Kidney (tissue), 13 donors: ENCODE measurements at regions not wholly inside any gene's neighbourhood (a gene's known extent, or its start where the extent isn't known, plus 50 kb on each side); places are given as distances from the start of the nearest gene placed in this dataset.
A peak's percentile ranks its signal among the peaks of the same experiment; 100 is the strongest.

Source experiments
- DNase-seq, 5 donors: peaks; one replicate each; pipeline ENCODE4 v3.0.0-alpha.2; 2013 to 2020
- FAIRE-seq: peaks from 2 replicates; lab custom pipeline; 2012; peaks lifted over from hg19 to GRCh38; lab: Jason Lieb, UNC
- H3K27ac ChIP-seq, 2 donors: one replicate each; pipeline ENCODE4 v1.7.0; 2013; ENCODE audit warnings: low read depth in 2 of 2, low read length in 2 of 2, inconsistent platforms in 1 of 2
- H3K27me3 ChIP-seq: one replicate; pipeline ENCODE4 v1.7.1; 2013; ENCODE audit warnings: low read length, inconsistent platforms; ENCODE audit not compliant: control insufficient read depth, insufficient read depth
- H3K36me3 ChIP-seq, 3 donors: one replicate each; pipeline versions ENCODE4 v1.7.0 to v1.7.1; 2013; ENCODE audit warnings: low read length in 3 of 3, control low read depth in 1 of 3, inconsistent platforms in 1 of 3; ENCODE audit not compliant: insufficient read depth in 3 of 3, control insufficient read depth in 2 of 3
- H3K4me1 ChIP-seq, 3 donors: one replicate each; pipeline versions ENCODE4 v1.7.0 to v1.7.1; 2013; ENCODE audit warnings: low read length in 3 of 3, inconsistent platforms in 1 of 3, low read depth in 1 of 3; ENCODE audit not compliant: control insufficient read depth in 2 of 3, insufficient read depth in 2 of 3
- H3K4me3 ChIP-seq, 3 donors: one replicate each; pipeline versions ENCODE4 v1.7.0 to v1.8.1; 2013; ENCODE audit warnings: low read length in 3 of 3, control low read depth in 1 of 3, inconsistent platforms in 1 of 3
- H3K9ac ChIP-seq, 3 donors: one replicate each; pipeline versions ENCODE4 v1.7.0 to v1.7.1; 2013; ENCODE audit warnings: low read length in 3 of 3, control low read depth in 1 of 3, inconsistent platforms in 1 of 3
- H3K9me3 ChIP-seq, 3 donors: one replicate each; pipeline versions ENCODE4 v1.7.0 to v1.7.1; 2013; ENCODE audit warnings: low read length in 3 of 3, control low read depth in 1 of 3, inconsistent platforms in 1 of 3; ENCODE audit not compliant: control insufficient read depth in 2 of 3, insufficient read depth in 1 of 3
- intact Hi-C: fragments of 100-400 bp; cut with DNase I; formaldehyde crosslinking; loops from one replicate; pipeline ENCODE4 v1.11.1; 2022
- TF ChIP-seq, protein P1 (sequence below): IDR thresholded peaks from 3 replicates; pipeline ENCODE4 v1.5.1; 2012; ENCODE audit warnings: mild to moderate bottlenecking, moderate library complexity, borderline replicate concordance; ENCODE audit not compliant: insufficient read depth; ENCODE audit errors: extremely low read depth
- donor health status: control.
- donor health status: control.
- donor health status: control.
- donor health status: control.
- donor health status: control.
- donor health status: DM: yes; HTN: yes; CAD: no.
- donor health status: Normal renal cell carcinoma (clear cell type).

DNA sequence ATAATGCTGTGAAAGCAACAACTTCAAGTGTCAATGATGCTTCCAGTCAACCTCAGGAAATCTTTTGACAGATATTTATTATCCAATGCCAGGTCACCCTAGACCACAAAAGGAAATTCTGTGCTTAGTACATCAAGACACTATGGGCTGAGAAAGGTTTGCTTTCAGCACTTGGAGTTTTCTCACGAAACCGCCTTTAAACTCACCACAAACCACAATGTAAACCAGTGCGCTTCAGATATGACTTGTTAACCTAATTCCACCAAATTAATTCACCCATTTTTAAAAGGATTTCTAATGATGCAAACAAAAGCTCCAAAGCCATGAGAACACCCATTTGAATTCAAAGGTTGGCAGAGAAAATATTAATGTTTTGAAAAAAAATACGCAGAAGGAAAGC lies 292.9 kb upstream of the NR2F2 start:
- no peaks in the 10 kb centered on the region for H3K27me3 ChIP-seq
- DNase-seq (no peak), FAIRE-seq (no peak)
- H3K4me1 ChIP-seq = peaks cover 4 to 9% (median 9%) of the 10 kb centered on the region in 3 donors
- H3K9me3 ChIP-seq = no peaks in the 10 kb centered on the region
- intact Hi-C loops = no loop called here
- TF ChIP-seq, protein P1, sequence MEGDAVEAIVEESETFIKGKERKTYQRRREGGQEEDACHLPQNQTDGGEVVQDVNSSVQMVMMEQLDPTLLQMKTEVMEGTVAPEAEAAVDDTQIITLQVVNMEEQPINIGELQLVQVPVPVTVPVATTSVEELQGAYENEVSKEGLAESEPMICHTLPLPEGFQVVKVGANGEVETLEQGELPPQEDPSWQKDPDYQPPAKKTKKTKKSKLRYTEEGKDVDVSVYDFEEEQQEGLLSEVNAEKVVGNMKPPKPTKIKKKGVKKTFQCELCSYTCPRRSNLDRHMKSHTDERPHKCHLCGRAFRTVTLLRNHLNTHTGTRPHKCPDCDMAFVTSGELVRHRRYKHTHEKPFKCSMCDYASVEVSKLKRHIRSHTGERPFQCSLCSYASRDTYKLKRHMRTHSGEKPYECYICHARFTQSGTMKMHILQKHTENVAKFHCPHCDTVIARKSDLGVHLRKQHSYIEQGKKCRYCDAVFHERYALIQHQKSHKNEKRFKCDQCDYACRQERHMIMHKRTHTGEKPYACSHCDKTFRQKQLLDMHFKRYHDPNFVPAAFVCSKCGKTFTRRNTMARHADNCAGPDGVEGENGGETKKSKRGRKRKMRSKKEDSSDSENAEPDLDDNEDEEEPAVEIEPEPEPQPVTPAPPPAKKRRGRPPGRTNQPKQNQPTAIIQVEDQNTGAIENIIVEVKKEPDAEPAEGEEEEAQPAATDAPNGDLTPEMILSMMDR = no peak
- H3K36me3 ChIP-seq = no peaks in the 10 kb centered on the region
- no peak overlapping the region for H3K4me3 ChIP-seq
- H3K9ac ChIP-seq = no peak overlapping the region
- peak overlapping the region; percentile 42 to 51 for H3K27ac ChIP-seq

GRCh38 chr15:96038131-96038530 lies 292.4 kb upstream of the NR2F2 start:
- Histone ChIP-seq H3K27ac (no peak overlapping the region), H3K9me3 (no peaks in the 10 kb centered on the region), H3K4me3 (no peak overlapping the region), H3K27me3 (no peaks in the 10 kb centered on the region), H3K9ac (no peak overlapping the region), H3K36me3 (no peaks in the 10 kb centered on the region), H3K4me1 (peaks cover 4 to 9% (median 9%) of the 10 kb centered on the region in 3 donors)
- DNase-seq (no peak), FAIRE-seq (no peak)
- intact Hi-C loops = no loop called here
- TF ChIP-seq, protein P1 = no peak

DNA sequence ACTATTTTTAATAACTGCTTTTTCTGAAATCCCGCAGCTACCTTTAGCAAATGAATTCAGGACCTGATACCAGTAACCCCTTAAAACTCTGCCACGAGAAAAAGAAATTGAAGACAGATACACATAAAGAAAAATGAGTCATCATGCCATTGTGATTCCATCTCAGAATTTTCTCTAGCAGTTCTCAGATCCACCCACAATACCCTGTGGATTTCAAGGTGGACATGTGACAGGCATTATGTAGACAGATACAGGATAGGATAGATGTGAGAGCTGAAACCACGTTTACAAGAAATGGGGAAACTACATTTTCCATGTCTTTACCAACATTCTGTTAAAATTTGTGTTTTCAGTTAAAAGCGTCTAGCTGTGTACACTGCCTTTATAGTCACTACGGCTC lies 291.9 kb upstream of the NR2F2 start:
- H3K4me3 ChIP-seq = no peak overlapping the region
- TF ChIP-seq, protein P1 = no peak
- no peak for DNase-seq
- no peaks in the 10 kb centered on the region for H3K36me3 ChIP-seq
- no peak overlapping the region for H3K27ac ChIP-seq
- FAIRE-seq = no peak
- no peaks in the 10 kb centered on the region for H3K9me3 ChIP-seq
- H3K4me1 ChIP-seq = peaks cover 4 to 9% (median 9%) of the 10 kb centered on the region in 3 donors
- no peak overlapping the region for H3K9ac ChIP-seq
- intact Hi-C loops = no loop called here
- no peaks in the 10 kb centered on the region for H3K27me3 ChIP-seq
